Hepatocyte (in vitro differentiated cells): ENCODE measurements at regions not wholly inside any gene's neighbourhood (a gene's known extent, or its start where the extent isn't known, plus 50 kb on each side); places are given as distances from the start of the nearest gene placed in this dataset.

Experiments used
- CTCF ChIP-seq: fragments of 200-600 bp; sonication (generic); IDR thresholded peaks from 2 replicates; pipeline ENCODE4 v1.5.1; 2016; ENCODE audit warnings: antibody characterized with exemption, mild to moderate bottlenecking; ENCODE audit not compliant: poor library complexity
- EZH2 ChIP-seq: fragments of 200-600 bp; sonication (generic); IDR thresholded peaks from 2 replicates; pipeline ENCODE4 v1.6.1; 2016; ENCODE audit warnings: antibody characterized with exemption, mild to moderate bottlenecking, borderline replicate concordance
- EZH2phosphoT487 ChIP-seq: fragments of 200-600 bp; sonication (generic); IDR thresholded peaks from one replicate; pipeline ENCODE4 v1.6.1; 2018; ENCODE audit warnings: antibody characterized with exemption, mild to moderate bottlenecking, low read depth, moderate library complexity; ENCODE audit not compliant: unreplicated experiment, severe bottlenecking

GRCh38 chr13:22846551-22846950, 334.2 kb upstream of the SGCG start:
- TF ChIP-seq CTCF (no peak), EZH2 (no peak), EZH2phosphoT487 (no peak)
